GM19193 (cell line): ENCODE measurements at regions not wholly inside any gene's neighbourhood (a gene's known extent, or its start where the extent isn't known, plus 50 kb on each side); places are given as distances from the start of the nearest gene placed in this dataset.

ENCODE experiments used
- POLR2A ChIP-seq: IDR thresholded peaks from 4 replicates; pipeline ENCODE4 v1.6.1; 2011; ENCODE audit not compliant: insufficient read depth, insufficient read length; ENCODE audit errors: extremely low read depth

DNA sequence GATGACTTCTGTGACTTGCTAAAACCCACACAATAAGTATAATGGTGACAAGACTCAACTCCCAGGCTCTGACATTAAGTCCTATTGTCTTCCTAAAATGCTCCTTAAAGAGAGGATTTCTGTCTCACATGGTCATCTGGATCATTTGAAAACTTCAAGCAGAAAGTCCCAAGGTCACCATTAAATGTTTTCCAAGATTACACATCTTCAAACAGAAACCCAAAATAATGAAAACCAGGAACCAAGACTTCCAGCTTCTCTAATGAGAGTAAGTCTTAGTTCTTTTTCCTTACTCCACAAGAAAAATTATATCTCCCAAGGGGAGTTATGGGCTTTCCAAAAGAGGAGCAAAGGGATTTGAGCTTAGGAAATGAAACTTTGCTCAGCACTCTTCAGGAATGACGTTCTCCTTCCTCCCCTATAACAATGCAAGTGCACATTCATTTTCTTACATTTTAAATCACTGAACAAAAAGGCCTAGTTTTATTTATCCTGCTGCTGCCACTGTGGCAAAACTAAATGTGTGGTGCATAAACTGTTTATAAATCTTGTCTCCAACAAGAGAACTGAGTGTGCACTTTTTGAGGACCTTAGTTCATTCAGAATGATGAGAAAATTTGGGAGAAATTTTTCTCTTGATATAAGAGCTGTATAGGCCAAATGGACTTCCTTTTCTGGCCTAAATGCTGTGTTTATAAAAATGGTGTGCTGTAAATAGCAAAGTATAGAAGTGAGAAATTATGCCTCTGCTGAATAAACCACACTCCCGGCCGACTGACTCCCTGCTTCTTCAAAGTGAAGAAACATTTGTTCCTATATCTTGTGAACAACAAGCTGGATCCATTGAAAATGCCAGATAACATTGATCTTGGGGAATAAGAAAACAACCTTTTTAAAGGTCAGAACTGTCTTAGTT, 148.4 kb upstream of the PLEKHG7 start:
- TF ChIP-seq POLR2A = no peak

DNA sequence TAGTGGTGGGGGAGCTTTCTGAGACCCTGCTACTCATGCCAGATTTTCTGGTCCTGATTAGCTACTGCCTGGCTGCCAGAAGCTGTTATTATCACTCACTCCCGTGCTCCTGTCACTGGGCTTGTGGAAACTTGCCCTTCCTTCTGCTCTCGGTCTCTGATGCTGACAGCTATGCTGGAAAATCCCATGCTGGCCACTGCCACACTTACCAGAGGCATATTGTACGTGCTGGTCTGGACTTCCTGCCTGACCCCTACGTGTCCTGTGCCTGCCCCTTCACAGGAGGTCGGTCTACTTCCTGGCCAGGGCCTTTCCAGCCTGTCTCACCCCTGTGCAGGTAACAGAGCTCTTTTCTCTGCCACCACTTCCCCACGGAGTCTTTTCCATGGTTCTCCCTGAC, 149.4 kb upstream of the PLEKHG7 start:
- TF ChIP-seq POLR2A = peak; percentile 44

DNA sequence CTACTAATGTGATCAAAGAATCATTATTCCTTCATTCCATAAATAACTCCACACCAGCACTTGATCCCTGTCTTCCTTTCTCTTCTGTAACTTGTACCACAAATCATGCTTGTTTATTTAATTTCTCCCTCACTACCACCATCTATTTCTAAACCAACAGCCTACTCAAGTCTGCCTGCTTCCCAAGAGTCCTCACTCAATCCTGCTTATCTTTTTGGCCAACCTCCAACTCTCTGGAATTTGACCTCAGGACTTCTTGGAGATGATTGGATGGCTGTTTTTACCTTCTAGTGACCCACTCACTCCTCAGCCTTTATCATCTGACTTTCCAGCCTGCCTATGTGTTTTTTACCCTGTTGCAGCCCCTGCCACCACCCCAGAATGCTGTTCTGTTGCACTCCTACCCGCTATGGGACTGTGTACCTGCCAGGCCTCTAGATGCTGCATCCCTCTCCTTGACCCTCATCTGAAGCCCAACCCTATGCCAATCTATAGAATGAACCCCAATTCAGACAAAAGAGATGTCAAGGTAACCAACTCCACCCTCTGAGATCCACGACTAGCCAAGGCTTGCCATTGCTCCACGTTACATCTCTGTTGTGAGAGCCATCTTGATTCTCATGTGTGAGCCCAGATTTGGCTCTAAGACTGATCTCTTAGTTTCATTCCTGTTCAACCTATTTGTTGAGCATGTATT, 150.2 kb upstream of the PLEKHG7 start:
- no peak for TF ChIP-seq POLR2A

DNA sequence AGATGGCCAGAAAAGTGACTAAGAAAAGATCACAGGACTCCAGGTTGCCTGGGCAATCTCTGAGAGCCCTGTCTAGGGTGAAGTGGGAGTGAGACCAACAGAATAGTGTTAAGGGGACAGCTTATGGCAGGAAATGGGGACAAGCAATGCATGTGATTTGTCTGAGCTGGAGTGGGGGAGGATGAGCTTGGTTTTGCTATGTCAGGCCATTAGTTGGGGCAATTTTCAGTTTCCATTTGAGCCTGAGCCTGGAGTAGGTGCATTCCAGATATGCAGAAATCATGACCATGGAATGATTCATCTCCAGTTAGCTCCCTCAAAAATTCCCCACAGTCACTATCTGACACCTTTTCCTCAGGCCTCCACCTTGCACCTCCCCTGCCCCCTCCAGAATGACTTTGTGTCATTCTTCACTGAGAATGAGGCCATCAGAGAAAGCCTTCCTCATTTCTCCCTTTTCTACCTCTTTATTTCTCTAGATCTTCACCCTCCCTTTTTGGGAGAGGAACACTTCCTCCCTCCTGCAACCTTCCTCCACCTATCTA, 150.9 kb upstream of the PLEKHG7 start:
- TF ChIP-seq POLR2A = peak; percentile 63

DNA sequence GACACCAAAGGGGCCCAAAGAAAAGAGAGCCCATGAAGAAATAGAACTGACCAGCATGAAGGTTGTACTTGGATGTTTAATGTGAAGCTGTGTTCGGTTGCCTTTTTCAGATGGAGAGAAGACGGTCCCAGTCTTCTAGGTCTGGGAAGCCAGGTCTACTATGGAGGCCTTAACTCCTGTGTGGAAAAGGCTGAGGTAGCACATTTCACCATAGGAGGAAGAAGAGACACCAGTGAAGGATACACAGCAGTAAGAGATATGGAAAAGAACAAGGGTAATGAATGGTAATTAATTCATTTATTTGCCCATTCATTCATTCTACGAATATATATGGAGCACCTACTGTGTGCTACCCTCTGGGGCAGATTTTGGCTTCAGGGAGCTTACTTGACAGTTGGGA, 151.6 kb upstream of the PLEKHG7 start:
- no peak for TF ChIP-seq POLR2A

DNA sequence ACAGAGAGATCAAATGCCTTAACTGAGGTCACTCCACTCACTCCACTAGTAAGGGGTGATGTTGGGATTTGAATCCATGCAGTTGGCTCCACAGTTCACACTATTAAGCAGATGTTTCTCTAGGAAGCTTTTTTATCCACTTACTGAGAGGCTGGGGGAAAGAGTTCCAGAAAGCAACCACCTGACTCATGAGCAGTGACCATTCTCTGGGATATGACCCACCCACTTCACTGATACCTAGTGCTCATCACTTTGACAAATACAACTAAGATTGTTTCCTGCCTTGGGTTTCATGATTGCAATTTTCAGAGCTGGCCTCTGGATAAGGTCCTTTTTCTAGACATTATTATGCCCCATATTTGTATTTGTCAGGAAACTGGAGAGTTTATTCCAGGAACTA, 152.1 kb upstream of the PLEKHG7 start:
- no peak for TF ChIP-seq POLR2A

DNA sequence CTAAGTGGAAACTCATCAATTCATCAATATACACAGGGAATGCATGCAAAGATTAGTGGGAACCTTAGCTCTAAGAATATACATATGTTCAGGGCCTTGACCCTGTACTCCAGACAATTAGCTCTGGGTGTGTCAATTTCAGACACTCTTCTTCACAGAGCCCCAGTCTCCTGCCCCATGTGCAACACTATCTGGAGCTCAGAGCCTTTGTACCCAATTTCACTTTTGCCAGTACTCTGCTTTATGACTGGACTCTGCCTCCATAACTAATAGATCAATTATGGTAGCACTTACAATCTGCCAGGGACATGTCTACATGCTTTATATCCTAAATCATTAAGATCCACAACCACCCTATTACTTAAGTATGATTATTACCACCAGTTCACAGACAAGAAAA, 152.5 kb upstream of the PLEKHG7 start:
- no peak for TF ChIP-seq POLR2A

DNA sequence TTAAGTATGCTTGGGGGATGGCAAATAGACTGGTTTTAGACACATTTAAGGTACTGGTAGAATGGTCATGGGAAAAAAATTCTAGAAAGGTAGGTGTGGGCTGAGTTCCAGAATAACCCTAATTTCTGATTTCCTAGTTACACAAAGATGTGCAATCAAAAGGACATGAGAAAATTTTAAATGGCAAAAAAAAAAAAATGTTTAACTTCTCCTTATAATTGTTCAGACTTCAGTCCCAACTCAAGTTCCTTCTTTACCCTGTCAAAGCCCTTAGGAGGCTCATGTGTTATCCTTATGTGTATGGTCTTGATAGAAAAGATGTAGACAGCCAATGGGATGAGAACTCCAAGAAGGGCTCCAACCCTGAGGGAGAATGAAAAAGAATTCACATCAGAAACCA, 153.3 kb upstream of the PLEKHG7 start:
- TF ChIP-seq POLR2A = no peak

DNA sequence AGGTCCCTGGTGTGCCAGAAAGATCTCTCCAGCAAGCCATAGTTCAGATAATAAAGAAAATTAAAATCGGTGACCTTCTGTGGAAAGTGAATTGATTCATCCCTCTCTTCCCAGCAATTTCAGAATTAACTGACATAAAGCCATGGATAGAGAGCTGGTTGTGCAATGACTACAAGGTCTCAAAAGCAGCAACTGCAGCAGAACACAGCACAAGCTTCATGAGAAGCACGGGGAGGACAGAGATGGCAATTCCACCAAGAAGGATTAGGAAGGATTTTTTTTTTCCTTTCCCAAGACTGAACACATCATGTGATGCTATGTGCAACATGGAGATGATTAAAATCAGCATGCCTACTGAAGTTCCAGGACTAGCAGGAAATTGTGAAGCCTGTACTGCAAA, 154.9 kb upstream of the PLEKHG7 start:
- TF ChIP-seq POLR2A = no peak

DNA sequence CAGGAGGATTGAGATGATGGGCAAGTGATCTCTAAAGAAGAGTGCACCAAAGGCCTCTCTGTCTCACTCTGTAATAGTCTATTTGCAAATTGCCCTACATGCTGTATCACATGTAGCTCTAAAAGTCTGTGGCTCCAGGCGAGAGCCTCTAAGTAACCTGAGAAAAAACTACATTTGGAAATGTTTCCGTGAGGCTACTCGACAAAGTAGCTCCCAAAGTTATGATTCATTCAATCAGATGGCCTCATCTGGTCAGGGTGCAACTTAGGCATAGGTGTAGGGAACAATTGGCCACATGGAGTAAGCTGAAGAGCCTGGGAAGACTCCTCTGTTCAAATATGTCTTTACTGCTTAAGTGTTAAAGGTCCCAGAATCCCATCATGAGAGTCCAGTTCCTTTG, 155.4 kb upstream of the PLEKHG7 start:
- no peak for TF ChIP-seq POLR2A

DNA sequence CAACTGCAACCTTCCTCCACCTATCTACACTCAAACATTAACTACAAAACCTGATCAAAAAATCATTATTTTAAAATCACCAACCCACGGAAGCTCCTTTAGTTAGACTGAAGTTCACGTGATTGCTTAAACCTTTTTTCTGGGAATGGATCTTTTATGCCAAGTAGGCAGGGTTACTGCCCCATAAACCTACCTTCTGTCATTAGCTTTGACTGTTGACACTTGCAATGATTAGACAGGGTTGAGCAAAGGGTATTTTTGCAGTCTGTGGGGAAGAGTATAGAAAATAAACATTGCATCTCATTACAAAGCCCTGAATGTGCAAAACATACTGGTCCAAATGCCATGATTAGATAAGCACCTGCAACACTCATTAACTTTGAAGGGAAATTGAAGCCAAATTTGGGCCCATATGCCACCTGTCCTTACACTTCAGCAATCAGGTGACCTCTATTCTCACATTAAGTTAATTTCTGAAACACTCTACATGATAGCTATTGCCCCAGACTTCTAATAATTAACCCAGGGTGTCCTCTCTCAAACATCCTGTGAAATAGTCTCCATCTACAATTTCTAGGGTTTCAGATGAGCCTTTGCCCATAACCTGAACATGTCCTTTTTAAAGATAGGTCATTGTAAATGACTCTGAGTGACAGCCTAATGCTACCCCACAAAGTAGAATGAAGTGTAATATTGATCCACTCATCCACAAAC, 156.0 kb upstream of the PLEKHG7 start:
- no peak for TF ChIP-seq POLR2A

DNA sequence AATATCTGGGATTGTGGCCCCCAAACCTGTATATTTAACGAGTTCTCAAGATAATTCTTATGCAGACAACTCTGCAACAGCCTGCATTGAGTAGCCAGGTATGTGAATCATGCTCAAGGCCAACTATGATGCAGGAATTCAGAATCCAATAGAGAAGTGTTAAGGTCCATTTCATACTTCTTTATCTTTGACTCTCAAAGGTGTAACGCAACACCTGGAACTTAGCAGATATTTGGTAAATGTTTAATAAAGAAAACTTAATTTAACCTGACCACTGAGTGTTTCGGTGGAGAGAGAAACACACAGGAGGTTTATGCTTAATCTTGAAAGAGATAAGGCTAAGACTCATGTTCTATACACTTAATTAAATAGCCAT, 156.5 kb upstream of the PLEKHG7 start:
- TF ChIP-seq POLR2A = no peak

DNA sequence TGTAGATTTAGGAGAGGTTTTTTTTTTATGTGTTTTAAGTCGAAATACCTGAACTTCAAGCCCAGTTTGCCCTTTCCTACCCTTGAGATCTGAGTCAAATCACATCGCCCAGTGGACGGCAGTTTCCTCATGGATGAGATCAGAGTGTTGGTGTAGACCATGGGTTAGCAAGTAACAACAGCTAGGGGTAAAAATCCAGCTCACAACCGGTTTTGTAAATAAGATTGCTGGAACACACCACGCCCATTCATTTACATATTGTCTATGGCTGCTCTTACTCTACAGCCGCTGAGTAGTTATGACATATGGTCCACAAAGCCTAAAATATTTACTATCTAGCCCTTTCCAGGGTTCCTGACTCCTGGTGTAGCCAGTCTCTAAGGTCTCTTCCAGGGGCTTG, 158.5 kb upstream of the PLEKHG7 start:
- no peak for TF ChIP-seq POLR2A

DNA sequence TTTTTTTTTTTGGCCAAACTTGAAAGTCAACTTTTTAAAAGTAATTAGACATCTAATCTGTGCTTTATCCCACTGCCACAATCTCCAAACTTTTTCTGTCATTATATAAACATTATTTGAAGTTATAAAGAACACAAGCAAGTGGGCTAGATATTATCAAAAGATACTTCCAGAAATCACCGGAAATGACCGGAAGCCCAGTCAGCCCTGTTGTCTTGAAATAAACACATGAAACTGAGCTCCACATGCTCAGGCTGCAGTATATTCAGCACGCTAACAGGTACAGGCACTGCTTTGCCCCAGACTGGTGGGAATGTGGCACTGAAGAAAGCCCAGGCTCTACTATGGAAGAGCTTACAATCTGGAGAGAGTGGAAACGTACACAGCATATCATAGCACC, 158.9 kb upstream of the PLEKHG7 start:
- no peak for TF ChIP-seq POLR2A

DNA sequence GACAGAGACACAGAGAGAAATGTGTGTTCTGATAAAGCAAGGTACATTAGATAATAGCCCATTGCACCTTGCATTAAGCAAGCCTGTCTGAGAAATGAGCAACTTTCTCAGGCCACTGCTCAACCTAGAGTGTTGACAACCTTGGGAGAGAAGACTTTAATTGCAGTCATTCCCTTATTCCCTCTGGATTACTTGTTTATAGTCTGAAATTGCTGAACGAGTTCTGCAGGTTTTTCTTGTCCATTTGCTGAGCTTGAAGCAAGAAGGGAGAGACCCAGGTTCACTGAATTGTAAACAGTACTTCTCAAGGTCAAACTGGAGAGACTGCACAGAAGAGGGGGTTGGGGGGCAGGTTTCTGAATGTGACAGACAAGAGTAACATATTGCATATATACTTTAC, 159.4 kb upstream of the PLEKHG7 start:
- TF ChIP-seq POLR2A = no peak
